ENCODE measurements at regions not wholly inside any gene's neighbourhood (a gene's known extent, or its start where the extent isn't known, plus 50 kb on each side); places are given as distances from the start of the nearest gene placed in this dataset.
A peak's percentile ranks its signal among the peaks of the same experiment; 100 is the strongest.
"Not testable (repeated sequence)": the region's sequence is repeated elsewhere in the genome, so short reads cannot be mapped to it uniquely, and the experiment has no call there.

GRCh38 chr16:88270171-88270790 is 112.5 kb upstream of the ZNF469 start:
- not testable (repeated sequence) for H3K79me2 ChIP-seq (ENCODE audit: control insufficient read depth, insufficient read depth, low read length, unreplicated experiment); H2AFZ ChIP-seq (ENCODE audit: low read length, unreplicated experiment); H3K27me3 ChIP-seq (ENCODE audit: insufficient read depth, low read length); H3K36me3 ChIP-seq (ENCODE audit: insufficient read depth, low read length); H3K27ac ChIP-seq (ENCODE audit: low read depth, low read length); H3K4me3 ChIP-seq (ENCODE audit: low read depth, low read length)
- peaks cover 12% of the 10 kb centered on the region for H3K4me1 ChIP-seq (ENCODE audit: control insufficient read depth, insufficient read depth, low read length, unreplicated experiment)

- H3K27ac ChIP-seq (ENCODE audit: low read depth, low read length); H3K4me3 ChIP-seq (ENCODE audit: low read depth, low read length); H3K79me2 ChIP-seq (ENCODE audit: control insufficient read depth, insufficient read depth, low read length, unreplicated experiment); H3K36me3 ChIP-seq (ENCODE audit: insufficient read depth, low read length); H3K27me3 ChIP-seq (ENCODE audit: insufficient read depth, low read length); H3K4me1 ChIP-seq (ENCODE audit: control insufficient read depth, insufficient read depth, low read length, unreplicated experiment); H2AFZ ChIP-seq (ENCODE audit: low read length, unreplicated experiment): not testable (repeated sequence)
Observed at GRCh38 chr16:88271296-88271695, 111.5 kb upstream of the ZNF469 start.

- H3K4me1 ChIP-seq (ENCODE audit: control insufficient read depth, insufficient read depth, low read length, unreplicated experiment); H3K4me3 ChIP-seq (ENCODE audit: low read depth, low read length): not testable (repeated sequence)
Observed at GRCh38 chr16:88271776-88272175, 111.0 kb upstream of the ZNF469 start.

GRCh38 chr16:88272437-88272836 is 110.3 kb upstream of the ZNF469 start:
- H3K27me3 ChIP-seq (ENCODE audit: insufficient read depth, low read length); H2AFZ ChIP-seq (ENCODE audit: low read length, unreplicated experiment); H3K4me3 ChIP-seq (ENCODE audit: low read depth, low read length); H3K4me1 ChIP-seq (ENCODE audit: control insufficient read depth, insufficient read depth, low read length, unreplicated experiment); H3K27ac ChIP-seq (ENCODE audit: low read depth, low read length); H3K79me2 ChIP-seq (ENCODE audit: control insufficient read depth, insufficient read depth, low read length, unreplicated experiment); H3K36me3 ChIP-seq (ENCODE audit: insufficient read depth, low read length): not testable (repeated sequence)

More at GRCh38 chr16:88271776-88272175, 111.0 kb upstream of the ZNF469 start:
- H3K79me2 ChIP-seq (ENCODE audit: control insufficient read depth, insufficient read depth, low read length, unreplicated experiment); H3K27me3 ChIP-seq (ENCODE audit: insufficient read depth, low read length); H3K27ac ChIP-seq (ENCODE audit: low read depth, low read length); H3K36me3 ChIP-seq (ENCODE audit: insufficient read depth, low read length); H2AFZ ChIP-seq (ENCODE audit: low read length, unreplicated experiment): not testable (repeated sequence)

GRCh38 chr16:88274126-88274750 is 108.5 kb upstream of the ZNF469 start:
- H3K4me3 ChIP-seq (ENCODE audit: low read depth, low read length); H3K27me3 ChIP-seq (ENCODE audit: insufficient read depth, low read length); H3K4me1 ChIP-seq (ENCODE audit: control insufficient read depth, insufficient read depth, low read length, unreplicated experiment); H3K36me3 ChIP-seq (ENCODE audit: insufficient read depth, low read length); H3K79me2 ChIP-seq (ENCODE audit: control insufficient read depth, insufficient read depth, low read length, unreplicated experiment): not testable (repeated sequence)
- Histone ChIP-seq H2AFZ (ENCODE audit: low read length, unreplicated experiment) (peak overlapping the region; percentile 81), H3K27ac (ENCODE audit: low read depth, low read length) (peak overlapping the region; percentile 42; the same call in 1 of the 2 replicates)

- Histone ChIP-seq H3K27me3 (ENCODE audit: insufficient read depth, low read length) (no peaks in the 10 kb centered on the region), H3K4me3 (ENCODE audit: low read depth, low read length) (no peak overlapping the region), H3K79me2 (ENCODE audit: control insufficient read depth, insufficient read depth, low read length, unreplicated experiment) (no peaks in the 10 kb centered on the region), H3K36me3 (ENCODE audit: insufficient read depth, low read length) (no peaks in the 10 kb centered on the region), H3K27ac (ENCODE audit: low read depth, low read length) (peak overlapping the region; percentile 42; the same call in 1 of the 2 replicates), H3K4me1 (ENCODE audit: control insufficient read depth, insufficient read depth, low read length, unreplicated experiment) (peaks cover 6% of the 10 kb centered on the region), H2AFZ (ENCODE audit: low read length, unreplicated experiment) (peak overlapping the region; percentile 81)
Observed at GRCh38 chr16:88274847-88275246, 107.9 kb upstream of the ZNF469 start.

GRCh38 chr16:88275336-88276122 is 107.2 kb upstream of the ZNF469 start:
- H3K27ac ChIP-seq (ENCODE audit: low read depth, low read length); H3K4me3 ChIP-seq (ENCODE audit: low read depth, low read length); H3K4me1 ChIP-seq (ENCODE audit: control insufficient read depth, insufficient read depth, low read length, unreplicated experiment); H3K27me3 ChIP-seq (ENCODE audit: insufficient read depth, low read length); H3K36me3 ChIP-seq (ENCODE audit: insufficient read depth, low read length); H2AFZ ChIP-seq (ENCODE audit: low read length, unreplicated experiment); H3K79me2 ChIP-seq (ENCODE audit: control insufficient read depth, insufficient read depth, low read length, unreplicated experiment): not testable (repeated sequence)

GRCh38 chr16:88276123-88276588 is 106.6 kb upstream of the ZNF469 start:
- H3K36me3 ChIP-seq (ENCODE audit: insufficient read depth, low read length); H3K27ac ChIP-seq (ENCODE audit: low read depth, low read length); H3K27me3 ChIP-seq (ENCODE audit: insufficient read depth, low read length); H2AFZ ChIP-seq (ENCODE audit: low read length, unreplicated experiment); H3K4me3 ChIP-seq (ENCODE audit: low read depth, low read length); H3K79me2 ChIP-seq (ENCODE audit: control insufficient read depth, insufficient read depth, low read length, unreplicated experiment); H3K4me1 ChIP-seq (ENCODE audit: control insufficient read depth, insufficient read depth, low read length, unreplicated experiment): not testable (repeated sequence)

- Histone ChIP-seq H3K4me1 (ENCODE audit: control insufficient read depth, insufficient read depth, low read length, unreplicated experiment) (peaks cover 6% of the 10 kb centered on the region), H2AFZ (ENCODE audit: low read length, unreplicated experiment) (no peak overlapping the region)
Observed at GRCh38 chr16:88276591-88276990, 106.2 kb upstream of the ZNF469 start.

GRCh38 chr16:88279998-88280397 is 102.8 kb upstream of the ZNF469 start:
- Histone ChIP-seq H3K79me2 (ENCODE audit: control insufficient read depth, insufficient read depth, low read length, unreplicated experiment) (no peaks in the 10 kb centered on the region), H3K27me3 (ENCODE audit: insufficient read depth, low read length) (no peaks in the 10 kb centered on the region), H3K4me3 (ENCODE audit: low read depth, low read length) (no peak overlapping the region), H3K4me1 (ENCODE audit: control insufficient read depth, insufficient read depth, low read length, unreplicated experiment) (no peaks in the 10 kb centered on the region), H2AFZ (ENCODE audit: low read length, unreplicated experiment) (no peak overlapping the region), H3K27ac (ENCODE audit: low read depth, low read length) (no peak overlapping the region), H3K36me3 (ENCODE audit: insufficient read depth, low read length) (no peaks in the 10 kb centered on the region)

More at GRCh38 chr16:88276591-88276990, 106.2 kb upstream of the ZNF469 start:
- Histone ChIP-seq H3K27me3 (ENCODE audit: insufficient read depth, low read length) (no peaks in the 10 kb centered on the region), H3K79me2 (ENCODE audit: control insufficient read depth, insufficient read depth, low read length, unreplicated experiment) (no peaks in the 10 kb centered on the region), H3K4me3 (ENCODE audit: low read depth, low read length) (no peak overlapping the region), H3K27ac (ENCODE audit: low read depth, low read length) (no peak overlapping the region), H3K36me3 (ENCODE audit: insufficient read depth, low read length) (no peaks in the 10 kb centered on the region)
